Adrenal gland (tissue), 9 donors: ENCODE measurements at regions not wholly inside any gene's neighbourhood (a gene's known extent, or its start where the extent isn't known, plus 50 kb on each side); places are given as distances from the start of the nearest gene placed in this dataset.

Experiments
- DNase-seq, 7 donors: peaks; one replicate each; pipeline ENCODE4 v3.0.0-alpha.2; 2019 to 2020
- H3K27ac ChIP-seq, 5 donors: fragments of 200-600 bp; sonication (generic) in 4 of 5; 1 replicate in 3 of 5; 2 replicates in 2 of 5; pipeline versions ENCODE4 v1.5.1 to v1.8.0; 2016 to 2020; ENCODE audit warnings: mild to moderate bottlenecking in 1 of 5
- H3K27me3 ChIP-seq: fragments of 200-600 bp; 2 replicates; pipeline ENCODE4 v1.8.0; 2021
- H3K36me3 ChIP-seq, 2 donors: fragments of 200-600 bp; replicated peaks in 1 of 2; 1 replicate in 1 of 2; 2 replicates in 1 of 2; pipeline versions ENCODE4 v1.5.1 to v1.8.0; 2018 to 2022
- H3K4me1 ChIP-seq, 2 donors: fragments of 200-600 bp; replicated peaks in 1 of 2; 1 replicate in 1 of 2; 2 replicates in 1 of 2; pipeline versions ENCODE4 v1.5.1 to v1.8.0; 2018 to 2021
- H3K4me3 ChIP-seq, 4 donors: fragments of 200-600 bp; sonication (generic) in 3 of 4; one replicate each; pipeline ENCODE4 v1.5.1; 2016 to 2018
- H3K9me3 ChIP-seq, 3 donors: fragments of 200-600 bp; sonication (generic) in 1 of 3; replicated peaks in 1 of 3; 1 replicate in 2 of 3; 2 replicates in 1 of 3; pipeline versions ENCODE4 v1.5.1 to v1.8.0; 2016 to 2021
- POLR2A ChIP-seq, 2 donors: fragments of 450-650 bp; IDR thresholded peaks; one replicate each; pipeline ENCODE4 v1.6.1; 2017; ENCODE audit warnings: antibody characterized with exemption in 2 of 2, mild to moderate bottlenecking in 2 of 2, moderate library complexity in 1 of 2
- WGBS, 4 donors: extraction: QIAGEN DNeasy Blood & Tissue Kit in 2 of 4; methylation state at CpG; one replicate each; pipeline versions ENCODE4 v1.1.5 to v1.1.7; 2013 to 2017; 5-methylcytosine and 5-hydroxymethylcytosine counted together
- intact Hi-C, 2 donors: fragments of 100-400 bp; cut with DNase I; formaldehyde crosslinking; loops; one replicate each; pipeline versions ENCODE4 v1.14.1 to v1.15.0; 2022 to 2023
- TF ChIP-seq, protein P1 (sequence below), 6 experiments: fragments of 450-650 bp in 4 of 6; fragments of 200-600 bp in 2 of 6; sonication (generic) in 1 of 6; IDR thresholded peaks; 1 replicate in 5 of 6; 2 replicates in 1 of 6; pipeline versions ENCODE4 v1.5.1 to v1.8.0; 2016 to 2021; ENCODE audit warnings: antibody characterized with exemption in 6 of 6, mild to moderate bottlenecking in 2 of 6, moderate library complexity in 1 of 6
- donor health status: healthy with polysubstance abuse.
- donor health status: Bipolar disorder and iron deficiency.
- donor health status: DM: yes; HTN: yes; CAD: no.
- donor health status: DM: no; HTN: no; CAD: no.
- donor health status: DM: no; HTN: no; CAD: no.

GRCh38 chr17:5962371-5962770, 107.8 kb upstream of the WSCD1 start:
- Histone ChIP-seq H3K27me3 (no peaks in the 10 kb centered on the region), H3K4me3 (no peak overlapping the region), H3K4me1 (no peaks in the 10 kb centered on the region), H3K27ac (no peak overlapping the region), H3K9me3 (no peaks in the 10 kb centered on the region), H3K36me3 (no peaks in the 10 kb centered on the region)
- TF ChIP-seq, protein P1, sequence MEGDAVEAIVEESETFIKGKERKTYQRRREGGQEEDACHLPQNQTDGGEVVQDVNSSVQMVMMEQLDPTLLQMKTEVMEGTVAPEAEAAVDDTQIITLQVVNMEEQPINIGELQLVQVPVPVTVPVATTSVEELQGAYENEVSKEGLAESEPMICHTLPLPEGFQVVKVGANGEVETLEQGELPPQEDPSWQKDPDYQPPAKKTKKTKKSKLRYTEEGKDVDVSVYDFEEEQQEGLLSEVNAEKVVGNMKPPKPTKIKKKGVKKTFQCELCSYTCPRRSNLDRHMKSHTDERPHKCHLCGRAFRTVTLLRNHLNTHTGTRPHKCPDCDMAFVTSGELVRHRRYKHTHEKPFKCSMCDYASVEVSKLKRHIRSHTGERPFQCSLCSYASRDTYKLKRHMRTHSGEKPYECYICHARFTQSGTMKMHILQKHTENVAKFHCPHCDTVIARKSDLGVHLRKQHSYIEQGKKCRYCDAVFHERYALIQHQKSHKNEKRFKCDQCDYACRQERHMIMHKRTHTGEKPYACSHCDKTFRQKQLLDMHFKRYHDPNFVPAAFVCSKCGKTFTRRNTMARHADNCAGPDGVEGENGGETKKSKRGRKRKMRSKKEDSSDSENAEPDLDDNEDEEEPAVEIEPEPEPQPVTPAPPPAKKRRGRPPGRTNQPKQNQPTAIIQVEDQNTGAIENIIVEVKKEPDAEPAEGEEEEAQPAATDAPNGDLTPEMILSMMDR (IDR thresholded peaks at IDR 0.05), result no peak
- no peak for TF ChIP-seq POLR2A (IDR thresholded peaks at IDR 0.05)
- intact Hi-C loops, result no loop called here
- DNase-seq, result no peak
- 67 to 81% (median 74%) methylated on average over 4 of the region's 4 CpGs for WGBS, 4 donors

GRCh38 chr17:5971969-5972368, 98.2 kb upstream of the WSCD1 start:
- intact Hi-C loops, result no loop called here
- Histone ChIP-seq H3K4me3 (no peak overlapping the region), H3K9me3 (no peaks in the 10 kb centered on the region), H3K27ac (no peak overlapping the region), H3K27me3 (no peaks in the 10 kb centered on the region), H3K4me1 (no peaks in the 10 kb centered on the region), H3K36me3 (no peaks in the 10 kb centered on the region)
- TF ChIP-seq, protein P1 (IDR thresholded peaks at IDR 0.05), result no peak
- TF ChIP-seq POLR2A (IDR thresholded peaks at IDR 0.05), result no peak
- 77 to 91% (median 85%) methylated on average over 1 of the region's 1 CpG for WGBS, 4 donors
- DNase-seq, result no peak

DNA sequence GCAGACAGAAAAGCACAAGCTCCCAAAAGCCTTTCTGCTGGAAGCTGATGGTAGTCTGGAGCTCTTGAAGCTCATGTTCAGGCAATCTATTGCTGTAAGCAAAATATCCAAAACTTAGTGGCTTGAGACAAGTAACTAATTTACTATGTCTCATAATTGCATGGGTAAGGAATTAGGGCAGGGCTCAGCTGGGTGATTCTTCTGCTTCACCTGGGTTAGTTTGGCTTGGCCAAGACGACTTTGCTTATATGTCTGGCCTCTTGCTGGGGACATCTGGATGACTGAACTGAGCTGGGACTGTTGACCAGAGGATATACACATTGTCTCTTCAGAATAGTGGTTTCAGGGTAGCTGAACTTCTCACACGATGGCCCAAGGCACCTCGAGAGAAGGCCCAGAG, 96.8 kb upstream of the WSCD1 start:
- WGBS, 4 donors, result 66 to 76% (median 71%) methylated on average over 3 of the region's 3 CpGs
- H3K4me1 ChIP-seq, result no peaks in the 10 kb centered on the region
- H3K27ac ChIP-seq, result no peak overlapping the region
- no peaks in the 10 kb centered on the region for H3K9me3 ChIP-seq
- no peak for DNase-seq
- TF ChIP-seq, protein P1 (IDR thresholded peaks at IDR 0.05), result no peak
- no peak for TF ChIP-seq POLR2A (IDR thresholded peaks at IDR 0.05)
- intact Hi-C loops, result no loop called here
- H3K4me3 ChIP-seq, result no peak overlapping the region
- H3K27me3 ChIP-seq, result no peaks in the 10 kb centered on the region
- no peaks in the 10 kb centered on the region for H3K36me3 ChIP-seq

- TF ChIP-seq, protein P1 (IDR thresholded peaks at IDR 0.05), result no peak
- no peak for TF ChIP-seq POLR2A (IDR thresholded peaks at IDR 0.05)
- H3K27ac ChIP-seq, result no peak overlapping the region
- WGBS, 4 donors, result 25 to 60% (median 39%) methylated on average over 1 to 3 of the region's 3 CpGs
- no peaks in the 10 kb centered on the region for H3K9me3 ChIP-seq
- intact Hi-C loops, result no loop called here
- no peak for DNase-seq
- no peaks in the 10 kb centered on the region for H3K27me3 ChIP-seq
- no peak overlapping the region for H3K4me3 ChIP-seq
- no peaks in the 10 kb centered on the region for H3K4me1 ChIP-seq
- no peaks in the 10 kb centered on the region for H3K36me3 ChIP-seq
These were observed 94.5 kb upstream of the WSCD1 start for GRCh38 chr17:5975661-5976060.
